Stimulated activated CD4-positive, alpha-beta T cell treated with anti-CD3 and anti-CD28 coated beads, Interleukin-2, amount 100 ng/mL, for 4 hours (primary cell): ENCODE measurements at regions not wholly inside any gene's neighbourhood (a gene's known extent, or its start where the extent isn't known, plus 50 kb on each side); places are given as distances from the start of the nearest gene placed in this dataset.
"Not testable (repeated sequence)": the region's sequence is repeated elsewhere in the genome, so short reads cannot be mapped to it uniquely, and the experiment has no call there.

Experiments used
- DNase-seq: peaks from one replicate; pipeline ENCODE4 v3.0.0-alpha.2; 2020; ENCODE audit warnings: low read depth

GRCh38 chr5:125422342-125422741 lies 675.9 kb upstream of the ZNF608 start:
- DNase-seq, result no peak

DNA sequence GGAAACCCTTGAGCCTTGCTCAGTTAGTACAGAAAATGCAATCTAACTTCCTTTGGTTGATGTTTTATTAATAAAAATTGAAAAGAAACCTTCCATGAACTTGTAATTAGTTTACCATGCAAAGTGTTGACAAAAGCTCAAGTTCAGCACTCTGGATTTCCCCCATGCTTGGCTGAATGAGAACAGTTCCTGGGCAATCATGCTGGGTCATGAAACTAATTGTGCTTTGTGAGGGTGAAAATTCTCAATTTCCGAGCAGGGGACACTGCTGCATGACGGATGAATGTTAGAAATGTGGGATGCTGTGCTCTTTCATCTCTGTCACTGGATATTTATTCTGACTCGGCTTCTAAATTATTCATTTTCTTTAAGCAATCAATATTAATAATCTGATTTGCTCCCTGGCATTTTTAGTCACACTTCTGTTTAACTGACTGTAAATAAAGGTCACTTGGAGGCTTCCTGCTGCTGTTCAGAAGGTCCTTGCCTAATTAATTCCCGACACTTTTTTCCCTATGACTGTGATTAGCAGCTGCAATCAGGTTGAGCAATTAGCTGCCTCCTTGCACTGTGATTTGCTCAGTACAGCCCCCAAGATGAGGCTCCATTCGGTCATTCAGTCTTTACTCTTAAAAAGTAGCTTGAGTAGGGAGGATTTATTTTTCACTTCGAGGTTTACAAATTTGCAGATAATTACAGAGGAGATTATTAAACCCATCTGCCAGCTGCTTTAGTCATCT lies 678.1 kb upstream of the ZNF608 start:
- no peak for DNase-seq

DNA sequence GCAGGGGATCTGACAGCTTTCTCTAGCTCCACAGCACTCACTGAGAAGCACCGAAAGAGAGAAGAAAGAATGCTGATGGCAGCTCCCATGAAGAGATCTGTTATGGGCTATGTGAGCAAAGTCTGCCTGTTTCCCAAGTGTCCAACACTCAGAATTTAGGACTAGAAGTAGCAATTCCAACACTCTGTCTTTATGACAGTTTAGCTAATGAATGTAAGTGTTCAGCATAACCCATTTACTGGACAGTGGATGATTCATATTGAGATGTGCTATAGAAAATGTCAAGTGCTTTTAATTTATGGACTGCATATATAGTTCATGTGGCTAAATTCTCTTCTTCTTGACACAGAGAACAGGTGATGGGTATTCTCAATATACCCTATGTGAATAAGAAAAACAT lies 683.1 kb upstream of the ZNF608 start:
- no peak for DNase-seq

DNA sequence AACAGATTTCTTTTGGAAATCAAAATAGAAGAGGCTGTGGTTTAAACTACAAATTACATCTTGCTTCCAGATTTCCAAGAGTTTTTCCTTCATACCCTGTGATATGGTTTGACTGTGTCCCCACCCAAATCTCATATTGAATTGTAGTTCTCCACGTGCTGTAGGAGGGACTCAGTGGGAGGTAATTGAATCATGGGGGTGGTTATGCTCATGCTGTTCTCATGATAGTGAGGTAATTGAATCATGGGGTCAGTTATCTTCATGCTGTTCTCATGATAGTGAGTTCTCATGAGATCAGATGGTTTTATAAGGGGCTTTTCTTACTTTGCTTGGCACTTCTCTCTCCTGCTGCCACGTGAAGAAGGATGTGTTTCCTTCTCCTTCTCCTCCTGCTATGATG lies 687.0 kb upstream of the ZNF608 start:
- no peak for DNase-seq

DNA sequence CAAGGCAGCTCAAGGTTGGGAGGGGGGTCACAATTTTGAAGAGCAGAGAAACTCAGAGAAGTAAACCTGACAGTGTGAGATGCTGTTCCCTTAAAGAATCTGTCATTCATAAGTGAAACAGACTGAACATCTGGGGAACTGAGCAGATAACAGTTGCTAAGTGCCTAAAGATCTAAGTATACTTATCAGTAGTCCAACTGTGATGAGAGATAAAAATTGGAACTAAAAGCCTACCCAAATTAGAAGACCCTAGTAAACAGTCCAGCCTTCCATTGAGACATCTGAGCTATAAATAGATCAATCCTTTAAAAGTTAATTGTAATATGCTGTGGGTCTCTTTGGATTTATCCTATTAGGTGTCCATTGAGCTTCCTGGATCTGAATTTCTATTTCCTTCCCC lies 692.8 kb upstream of the ZNF608 start:
- DNase-seq, result no peak

GRCh38 chr5:125440905-125441304 lies 694.5 kb upstream of the ZNF608 start:
- no peak for DNase-seq

GRCh38 chr5:125446986-125447385 lies 700.5 kb upstream of the ZNF608 start:
- DNase-seq, result no peak

- no peak for DNase-seq
Observed at GRCh38 chr5:125450771-125451170, 704.3 kb upstream of the ZNF608 start.

DNA sequence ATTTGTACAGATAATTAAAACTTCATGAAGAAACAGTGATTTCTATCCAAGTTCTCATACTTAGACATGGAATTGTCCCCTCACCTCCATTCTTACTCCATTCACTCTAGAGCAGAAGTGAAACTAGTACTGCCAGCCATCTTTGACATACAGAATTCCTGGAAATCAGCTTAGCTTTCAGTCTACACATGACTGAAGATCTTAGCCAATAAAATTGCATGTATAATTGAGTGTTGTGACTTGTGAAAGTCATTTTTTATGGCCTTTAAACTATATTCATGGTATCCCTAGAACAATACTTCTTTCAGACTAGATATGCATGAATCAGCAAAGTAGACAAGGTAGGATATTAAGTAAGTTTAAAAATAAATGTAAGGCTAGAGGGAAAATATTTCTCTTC lies 705.2 kb upstream of the ZNF608 start:
- no peak for DNase-seq

DNA sequence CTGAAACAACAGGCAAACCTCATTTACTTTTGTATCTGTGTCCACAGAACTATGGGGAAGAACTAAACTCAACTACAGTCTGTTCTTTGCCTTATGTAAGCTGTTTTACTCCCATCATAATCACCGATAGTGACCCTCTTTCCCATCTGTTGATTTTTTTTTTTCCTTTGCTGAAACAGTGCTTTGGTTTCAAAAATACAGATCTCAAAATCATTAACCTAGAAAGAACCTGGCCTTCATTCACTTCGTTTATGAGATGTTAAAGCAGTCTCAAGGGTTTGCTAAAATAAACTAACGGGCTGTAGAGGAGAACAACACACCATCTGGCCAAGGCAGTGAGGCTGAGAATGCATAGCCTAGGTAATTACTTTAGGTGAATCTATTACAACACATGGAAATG lies 706.6 kb upstream of the ZNF608 start:
- no peak for DNase-seq

DNA sequence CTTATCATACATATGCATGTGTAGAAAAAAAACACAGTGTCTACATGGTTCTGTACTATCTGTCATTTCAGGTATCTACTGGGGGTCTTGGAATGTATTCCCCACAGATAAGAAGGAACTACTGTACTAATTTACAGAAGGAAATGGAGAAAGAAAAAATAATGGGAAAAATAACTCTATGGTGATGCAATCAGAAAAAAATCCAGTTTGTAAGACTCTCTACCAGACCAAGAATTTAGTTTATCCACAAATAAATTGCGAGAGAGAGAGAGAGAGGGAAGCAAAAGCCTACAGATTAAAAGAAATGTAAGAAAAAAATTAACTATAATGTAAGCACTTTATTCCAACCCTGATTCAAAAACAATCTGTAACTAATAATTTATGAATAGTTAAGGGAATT lies 708.6 kb upstream of the ZNF608 start:
- no peak for DNase-seq

- DNase-seq, result not testable (repeated sequence)
Observed at GRCh38 chr5:125456005-125456404, 709.6 kb upstream of the ZNF608 start.

- DNase-seq, result no peak
Observed at GRCh38 chr5:125457617-125458016, 711.2 kb upstream of the ZNF608 start.

- DNase-seq, result not testable (repeated sequence)
Observed at GRCh38 chr5:125458949-125459348, 712.5 kb upstream of the ZNF608 start.

- DNase-seq, result no peak
Observed at GRCh38 chr5:125461641-125462072, 715.2 kb upstream of the ZNF608 start.

DNA sequence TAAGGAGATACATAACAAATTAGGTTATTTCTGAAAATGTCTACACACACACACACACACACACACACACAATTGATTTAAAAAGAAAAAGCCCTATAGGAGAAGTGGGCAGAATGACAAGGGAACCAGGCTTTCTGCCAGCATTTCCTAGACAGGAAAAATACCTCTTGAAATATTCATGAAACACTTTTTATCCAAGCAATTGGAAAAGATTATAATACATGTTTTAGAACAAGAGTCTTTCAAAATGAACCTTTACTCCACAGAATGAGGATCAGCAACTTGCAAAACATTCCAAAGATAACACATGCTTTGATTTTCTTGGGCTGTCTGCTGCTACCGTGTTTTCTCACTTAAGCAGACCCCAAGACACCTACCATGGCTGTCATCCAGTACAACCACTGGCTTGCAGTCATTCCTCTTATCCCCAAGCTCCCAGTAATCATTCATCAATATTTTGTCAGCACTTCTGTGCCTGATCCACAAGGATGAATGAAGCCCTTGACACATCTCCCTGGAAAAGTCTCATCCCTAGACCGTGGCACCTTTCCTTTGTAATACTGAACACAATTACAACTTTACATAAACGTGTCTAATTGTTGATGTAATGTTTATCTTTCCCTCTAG lies 717.1 kb upstream of the ZNF608 start:
- no peak for DNase-seq

GRCh38 chr5:125464847-125465432 lies 718.5 kb upstream of the ZNF608 start:
- no peak for DNase-seq

DNA sequence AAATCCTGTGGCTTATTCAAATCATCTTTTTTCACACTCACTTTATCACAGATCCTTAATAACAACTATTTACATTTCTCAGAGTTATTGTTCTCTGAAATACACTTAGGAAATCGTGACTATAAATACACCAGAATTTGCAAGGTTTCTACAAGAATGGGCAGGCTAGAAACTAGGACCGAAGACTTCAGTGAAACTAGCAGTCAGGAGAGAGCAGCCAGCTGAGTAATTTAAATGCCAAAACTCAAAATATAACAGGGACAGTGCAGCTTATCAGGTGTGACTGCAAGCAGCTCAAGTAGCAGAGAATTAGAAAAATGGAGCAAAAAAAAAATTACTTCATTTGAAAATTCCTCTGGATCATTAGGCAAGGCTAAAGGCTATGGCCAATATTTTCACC lies 719.3 kb upstream of the ZNF608 start:
- DNase-seq, result no peak

- DNase-seq, result no peak
Observed at GRCh38 chr5:125467222-125467621, 720.8 kb upstream of the ZNF608 start.

GRCh38 chr5:125470280-125470902 lies 724.0 kb upstream of the ZNF608 start:
- no peak for DNase-seq

DNA sequence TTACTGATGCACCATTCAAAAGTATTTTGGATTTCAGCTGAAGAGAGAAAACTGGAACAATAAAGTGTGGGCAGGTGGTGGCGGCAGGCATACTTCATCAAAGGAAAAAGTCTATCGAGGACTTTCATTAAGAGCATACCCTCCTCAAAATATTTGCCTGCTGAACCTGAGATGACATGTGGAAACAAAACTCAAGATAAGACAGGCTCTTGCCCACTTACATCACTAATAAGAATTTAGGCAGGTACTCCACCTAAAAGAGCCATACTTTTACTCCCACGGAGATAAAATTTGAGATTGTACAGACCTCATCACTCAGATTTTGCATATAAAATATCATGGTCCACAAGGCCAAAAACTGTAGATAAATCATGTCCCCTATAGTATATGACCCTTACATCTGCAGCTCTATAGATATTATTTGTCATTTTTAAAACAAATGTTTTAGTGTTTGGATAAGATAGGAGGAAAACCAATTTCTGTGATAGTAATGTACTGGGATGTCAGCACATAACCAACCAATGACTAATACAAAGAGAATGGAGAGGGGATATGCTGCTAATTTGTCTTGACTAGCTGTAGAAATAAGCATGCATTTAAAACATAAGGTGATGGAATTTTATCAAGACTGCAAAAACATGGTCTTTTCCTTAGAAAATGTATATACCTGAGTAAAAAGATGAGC lies 730.6 kb upstream of the ZNF608 start:
- no peak for DNase-seq

GRCh38 chr5:125477586-125477975 lies 731.1 kb upstream of the ZNF608 start:
- DNase-seq, result no peak

DNA sequence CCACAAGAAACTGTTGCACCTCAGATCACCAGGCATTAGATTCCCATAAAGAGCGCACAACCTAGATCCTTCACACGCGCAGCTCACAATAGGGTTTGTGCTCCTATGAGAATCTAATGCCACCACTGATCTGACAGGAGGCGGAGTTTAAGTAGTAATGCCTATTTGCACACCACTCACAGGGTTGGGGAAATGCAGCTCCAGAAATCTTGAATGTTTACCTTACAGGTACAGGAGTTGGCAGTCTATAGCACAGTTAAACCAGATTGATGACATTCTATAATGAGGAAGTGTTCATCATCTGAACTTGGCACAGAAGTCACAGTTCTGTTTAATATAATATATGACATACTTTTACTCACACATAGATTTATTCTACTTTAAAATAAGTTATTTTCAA lies 732.2 kb upstream of the ZNF608 start:
- DNase-seq, result no peak
